Skeletal muscle tissue (tissue), 3 donors: ENCODE measurements at regions not wholly inside any gene's neighbourhood (a gene's known extent, or its start where the extent isn't known, plus 50 kb on each side); places are given as distances from the start of the nearest gene placed in this dataset.
"Not testable (repeated sequence)": the region's sequence is repeated elsewhere in the genome, so short reads cannot be mapped to it uniquely, and the experiment has no call there.

Experiments
- H3K27ac ChIP-seq: one replicate; pipeline ENCODE4 v1.7.0; 2013; ENCODE audit warnings: mild to moderate bottlenecking, low read depth, low read length, inconsistent platforms
- H3K27me3 ChIP-seq, 3 donors: one replicate each; pipeline ENCODE4 v1.7.0; 2013; ENCODE audit warnings: low read length in 3 of 3; ENCODE audit not compliant: control insufficient read depth in 3 of 3, insufficient read depth in 3 of 3
- H3K36me3 ChIP-seq, 3 donors: one replicate each; pipeline ENCODE4 v1.7.0; 2013; ENCODE audit warnings: low read length in 3 of 3; ENCODE audit not compliant: control insufficient read depth in 3 of 3, insufficient read depth in 3 of 3
- H3K4me1 ChIP-seq, 3 donors: one replicate each; pipeline ENCODE4 v1.7.0; 2013; ENCODE audit warnings: low read length in 3 of 3, mild to moderate bottlenecking in 3 of 3; ENCODE audit not compliant: control insufficient read depth in 3 of 3, insufficient read depth in 3 of 3
- H3K4me3 ChIP-seq, 3 donors: one replicate each; pipeline ENCODE4 v1.7.0; 2013; ENCODE audit warnings: low read length in 3 of 3
- H3K9ac ChIP-seq, 3 donors: one replicate each; pipeline ENCODE4 v1.7.0; 2013; ENCODE audit warnings: low read length in 3 of 3, mild to moderate bottlenecking in 3 of 3, moderate library complexity in 2 of 3, low read depth in 1 of 3
- H3K9me3 ChIP-seq, 3 donors: one replicate each; pipeline ENCODE4 v1.7.0; 2013; ENCODE audit warnings: low read length in 3 of 3; ENCODE audit not compliant: control insufficient read depth in 3 of 3
- donor health status: Osteomylitis.

- H3K27ac ChIP-seq, H3K27me3 ChIP-seq, H3K9me3 ChIP-seq, H3K36me3 ChIP-seq, H3K4me3 ChIP-seq, H3K4me1 ChIP-seq, H3K9ac ChIP-seq: not testable (repeated sequence)
These were observed 522.9 kb upstream of the ZNF337 start for GRCh38 chr20:26219546-26219945.

- Histone ChIP-seq H3K9me3 (no peaks in the 10 kb centered on the region), H3K9ac (no peak overlapping the region), H3K27ac (no peak overlapping the region), H3K4me3 (no peak overlapping the region), H3K36me3 (no peaks in the 10 kb centered on the region), H3K4me1 (no peaks in the 10 kb centered on the region), H3K27me3 (no peaks in the 10 kb centered on the region)
These were observed 521.6 kb upstream of the ZNF337 start for GRCh38 chr20:26218301-26218700.

GRCh38 chr20:26216025-26216424 is 519.4 kb upstream of the ZNF337 start:
- Histone ChIP-seq H3K9me3 (no peaks in the 10 kb centered on the region), H3K27me3 (no peaks in the 10 kb centered on the region), H3K27ac (no peak overlapping the region), H3K4me3 (no peak overlapping the region), H3K36me3 (no peaks in the 10 kb centered on the region), H3K4me1 (no peaks in the 10 kb centered on the region), H3K9ac (no peak overlapping the region)

- Histone ChIP-seq H3K36me3 (no peaks in the 10 kb centered on the region), H3K9ac (no peak overlapping the region), H3K9me3 (no peaks in the 10 kb centered on the region), H3K27ac (no peak overlapping the region), H3K4me3 (no peak overlapping the region), H3K27me3 (no peaks in the 10 kb centered on the region), H3K4me1 (no peaks in the 10 kb centered on the region)
These were observed 518.3 kb upstream of the ZNF337 start for GRCh38 chr20:26214991-26215390.

- Histone ChIP-seq H3K4me3 (no peak overlapping the region), H3K9me3 (no peaks in the 10 kb centered on the region), H3K4me1 (no peaks in the 10 kb centered on the region), H3K27ac (no peak overlapping the region), H3K27me3 (peaks cover 9 to 26% (median 15%) of the 10 kb centered on the region in 3 donors), H3K36me3 (no peaks in the 10 kb centered on the region), H3K9ac (no peak overlapping the region)
These were observed 512.7 kb upstream of the ZNF337 start for GRCh38 chr20:26209171-26209941.

- no peaks in the 10 kb centered on the region for H3K36me3 ChIP-seq
- no peak overlapping the region for H3K4me3 ChIP-seq
- no peaks in the 10 kb centered on the region for H3K9me3 ChIP-seq
- H3K27ac ChIP-seq = no peak overlapping the region
- peaks cover 9 to 26% (median 15%) of the 10 kb centered on the region in 3 donors for H3K27me3 ChIP-seq
- H3K4me1 ChIP-seq = no peaks in the 10 kb centered on the region
- H3K9ac ChIP-seq = no peak overlapping the region
These were observed 511.8 kb upstream of the ZNF337 start for GRCh38 chr20:26208296-26209091.

GRCh38 chr20:26207967-26208295 is 511.3 kb upstream of the ZNF337 start:
- H3K9me3 ChIP-seq, H3K27ac ChIP-seq, H3K4me3 ChIP-seq, H3K9ac ChIP-seq, H3K36me3 ChIP-seq, H3K4me1 ChIP-seq: not testable (repeated sequence)
- H3K27me3 ChIP-seq = peaks cover 9 to 26% (median 15%) of the 10 kb centered on the region in 3 donors

- no peaks in the 10 kb centered on the region for H3K36me3 ChIP-seq
- no peaks in the 10 kb centered on the region for H3K4me1 ChIP-seq
- H3K27me3 ChIP-seq = peaks cover 9 to 26% (median 15%) of the 10 kb centered on the region in 3 donors
- H3K4me3 ChIP-seq = no peak overlapping the region
- H3K9ac ChIP-seq = no peak overlapping the region
- no peak overlapping the region for H3K27ac ChIP-seq
- no peaks in the 10 kb centered on the region for H3K9me3 ChIP-seq
These were observed 510.7 kb upstream of the ZNF337 start for GRCh38 chr20:26207237-26207966.

GRCh38 chr20:26205350-26205749 is 508.7 kb upstream of the ZNF337 start:
- Histone ChIP-seq H3K27me3 (peaks cover 9 to 26% (median 15%) of the 10 kb centered on the region in 3 donors), H3K4me3 (no peak overlapping the region), H3K27ac (no peak overlapping the region), H3K4me1 (no peaks in the 10 kb centered on the region), H3K36me3 (no peaks in the 10 kb centered on the region), H3K9me3 (no peaks in the 10 kb centered on the region), H3K9ac (no peak overlapping the region)

- not testable (repeated sequence) for H3K4me1 ChIP-seq, H3K4me3 ChIP-seq, H3K9ac ChIP-seq, H3K27ac ChIP-seq, H3K27me3 ChIP-seq, H3K36me3 ChIP-seq, H3K9me3 ChIP-seq
These were observed 504.4 kb upstream of the ZNF337 start for GRCh38 chr20:26201026-26201425.
